Activated CD4-positive, alpha-beta T cell treated with anti-CD3 and anti-CD28 coated beads, Interleukin-2, amount 10 ng/mL, durations not matched to agents 7 days and 5 days (primary cell): ENCODE measurements at regions not wholly inside any gene's neighbourhood (a gene's known extent, or its start where the extent isn't known, plus 50 kb on each side); places are given as distances from the start of the nearest gene placed in this dataset.
"Not testable (repeated sequence)": the region's sequence is repeated elsewhere in the genome, so short reads cannot be mapped to it uniquely, and the experiment has no call there.

Experiments
- CTCF ChIA-PET: fragments of 350-600 bp; sonication (Branson Sonifier 250); formaldehyde crosslinking; loops from one replicate; lab custom pipeline; 2021; ENCODE audit warnings: antibody characterized with exemption; lab: Charles Lee
- POLR2A ChIA-PET: fragments of 350-600 bp; sonication (Branson Sonifier 250); formaldehyde crosslinking; loops from one replicate; lab custom pipeline; 2021; ENCODE audit warnings: antibody characterized with exemption; lab: Charles Lee
- DNase-seq: peaks from one replicate; pipeline ENCODE4 v3.0.0-alpha.2; 2020
- H3K27ac Mint-ChIP-seq: one replicate; pipeline ENCODE4 v1.8.0; 2021; ENCODE audit warnings: mild to moderate bottlenecking, moderate library complexity, mixed read lengths
- H3K27me3 Mint-ChIP-seq: one replicate; pipeline ENCODE4 v1.8.0; 2021; ENCODE audit warnings: mixed read lengths
- H3K36me3 Mint-ChIP-seq: one replicate; pipeline ENCODE4 v1.8.0; 2021; ENCODE audit warnings: low read depth, mixed read lengths
- H3K4me1 Mint-ChIP-seq: one replicate; pipeline ENCODE4 v1.8.0; 2021; ENCODE audit warnings: mixed read lengths
- H3K4me3 Mint-ChIP-seq: one replicate; pipeline ENCODE4 v1.8.0; 2021; ENCODE audit warnings: mild to moderate bottlenecking, moderate library complexity, mixed read lengths
- H3K9me3 Mint-ChIP-seq: one replicate; pipeline ENCODE4 v1.8.0; 2021; ENCODE audit warnings: mixed read lengths

GRCh38 chr16:86949116-86949515 is 368.1 kb downstream of the C16orf95 start:
- H3K27ac Mint-ChIP-seq: no peak overlapping the region
- no peaks in the 10 kb centered on the region for H3K9me3 Mint-ChIP-seq
- ChIA-PET POLR2A (no interaction called here), CTCF (no interaction called here)
- H3K4me1 Mint-ChIP-seq: no peaks in the 10 kb centered on the region
- no peak for DNase-seq
- H3K4me3 Mint-ChIP-seq: no peak overlapping the region
- no peaks in the 10 kb centered on the region for H3K27me3 Mint-ChIP-seq
- no peaks in the 10 kb centered on the region for H3K36me3 Mint-ChIP-seq

GRCh38 chr16:86949630-86950029 is 367.6 kb downstream of the C16orf95 start:
- Mint-ChIP-seq H3K4me3 (no peak overlapping the region), H3K36me3 (no peaks in the 10 kb centered on the region), H3K4me1 (no peaks in the 10 kb centered on the region), H3K27me3 (no peaks in the 10 kb centered on the region), H3K9me3 (no peaks in the 10 kb centered on the region), H3K27ac (no peak overlapping the region)
- ChIA-PET POLR2A (no interaction called here), CTCF (no interaction called here)
- no peak for DNase-seq

GRCh38 chr16:86951041-86951822 is 366.0 kb downstream of the C16orf95 start:
- CTCF ChIA-PET: no interaction called here

GRCh38 chr16:86951831-86952598 is 365.2 kb downstream of the C16orf95 start:
- no peak for DNase-seq
- POLR2A ChIA-PET: no interaction called here
- CTCF ChIA-PET: no interaction called here
- no peaks in the 10 kb centered on the region for H3K36me3 Mint-ChIP-seq
- no peaks in the 10 kb centered on the region for H3K27me3 Mint-ChIP-seq
- H3K4me3 Mint-ChIP-seq: no peak overlapping the region
- H3K4me1 Mint-ChIP-seq: peaks cover 6% of the 10 kb centered on the region
- H3K27ac Mint-ChIP-seq: no peak overlapping the region
- H3K9me3 Mint-ChIP-seq: no peaks in the 10 kb centered on the region

More at GRCh38 chr16:86951041-86951822, 366.0 kb downstream of the C16orf95 start:
- Mint-ChIP-seq H3K27me3 (no peaks in the 10 kb centered on the region), H3K36me3 (no peaks in the 10 kb centered on the region), H3K4me1 (peaks cover 2% of the 10 kb centered on the region), H3K9me3 (no peaks in the 10 kb centered on the region), H3K4me3 (no peak overlapping the region), H3K27ac (no peak overlapping the region)
- POLR2A ChIA-PET: no interaction called here
- DNase-seq: no peak

GRCh38 chr16:86952769-86953168 is 364.4 kb downstream of the C16orf95 start:
- Mint-ChIP-seq H3K4me1 (peaks cover 6% of the 10 kb centered on the region), H3K9me3 (no peaks in the 10 kb centered on the region), H3K4me3 (no peak overlapping the region), H3K36me3 (no peaks in the 10 kb centered on the region), H3K27ac (no peak overlapping the region), H3K27me3 (no peaks in the 10 kb centered on the region)
- POLR2A ChIA-PET: no interaction called here
- CTCF ChIA-PET: interaction anchor here (0.5 kb wide), 1 partner anchor 624 kb away, joined by 3 read pairs; no protein-coding TSS in a partner anchor
- no peak for DNase-seq

- Mint-ChIP-seq H3K27me3 (no peaks in the 10 kb centered on the region), H3K4me1 (peaks cover 6% of the 10 kb centered on the region), H3K9me3 (no peaks in the 10 kb centered on the region), H3K36me3 (no peaks in the 10 kb centered on the region), H3K4me3 (no peak overlapping the region), H3K27ac (no peak overlapping the region)
- no peak for DNase-seq
- ChIA-PET CTCF (interaction anchor here (0.5 kb wide), 1 partner anchor 623 kb away, joined by 3 read pairs; no protein-coding TSS in a partner anchor), POLR2A (no interaction called here)
Measured at GRCh38 chr16:86953631-86954391, 363.4 kb downstream of the C16orf95 start.

- DNase-seq: no peak
- H3K27ac Mint-ChIP-seq: no peak overlapping the region
- H3K4me1 Mint-ChIP-seq: peaks cover 6% of the 10 kb centered on the region
Measured at GRCh38 chr16:86955136-86955855, 361.9 kb downstream of the C16orf95 start.

GRCh38 chr16:86956437-86956836 is 360.8 kb downstream of the C16orf95 start:
- no peaks in the 10 kb centered on the region for H3K36me3 Mint-ChIP-seq
- H3K27me3 Mint-ChIP-seq: peaks cover 3% of the 10 kb centered on the region
- H3K9me3 Mint-ChIP-seq: no peaks in the 10 kb centered on the region
- POLR2A ChIA-PET: no interaction called here
- H3K4me1 Mint-ChIP-seq: peaks cover 6% of the 10 kb centered on the region
- H3K27ac Mint-ChIP-seq: no peak overlapping the region
- no peak for DNase-seq
- no peak overlapping the region for H3K4me3 Mint-ChIP-seq
- CTCF ChIA-PET: no interaction called here

More at GRCh38 chr16:86955136-86955855, 361.9 kb downstream of the C16orf95 start:
- CTCF ChIA-PET: no interaction called here
- H3K36me3 Mint-ChIP-seq: no peaks in the 10 kb centered on the region
- H3K4me3 Mint-ChIP-seq: no peak overlapping the region
- POLR2A ChIA-PET: no interaction called here
- no peaks in the 10 kb centered on the region for H3K9me3 Mint-ChIP-seq
- peaks cover 3% of the 10 kb centered on the region for H3K27me3 Mint-ChIP-seq

- H3K27ac Mint-ChIP-seq, H3K36me3 Mint-ChIP-seq, H3K4me3 Mint-ChIP-seq, POLR2A ChIA-PET, H3K4me1 Mint-ChIP-seq, CTCF ChIA-PET, DNase-seq, H3K27me3 Mint-ChIP-seq, H3K9me3 Mint-ChIP-seq: not testable (repeated sequence)
Measured at GRCh38 chr16:86957662-86958198, 359.5 kb downstream of the C16orf95 start.

GRCh38 chr16:86958423-86958822 is 358.8 kb downstream of the C16orf95 start:
- POLR2A ChIA-PET: no interaction called here
- H3K9me3 Mint-ChIP-seq: no peaks in the 10 kb centered on the region

GRCh38 chr16:86959091-86959651 is 358.0 kb downstream of the C16orf95 start:
- ChIA-PET CTCF (no interaction called here), POLR2A (no interaction called here)
- no peak for DNase-seq
- H3K27me3 Mint-ChIP-seq: peaks cover 3% of the 10 kb centered on the region
- no peaks in the 10 kb centered on the region for H3K9me3 Mint-ChIP-seq
- H3K4me1 Mint-ChIP-seq: peaks cover 6% of the 10 kb centered on the region
- H3K36me3 Mint-ChIP-seq: no peaks in the 10 kb centered on the region
- no peak overlapping the region for H3K27ac Mint-ChIP-seq
- no peak overlapping the region for H3K4me3 Mint-ChIP-seq

More at GRCh38 chr16:86958423-86958822, 358.8 kb downstream of the C16orf95 start:
- H3K27me3 Mint-ChIP-seq: peaks cover 3% of the 10 kb centered on the region
- no peak overlapping the region for H3K27ac Mint-ChIP-seq
- H3K36me3 Mint-ChIP-seq: no peaks in the 10 kb centered on the region
- CTCF ChIA-PET: no interaction called here
- no peak for DNase-seq
- no peak overlapping the region for H3K4me3 Mint-ChIP-seq
- H3K4me1 Mint-ChIP-seq: peaks cover 6% of the 10 kb centered on the region

- peaks cover 3% of the 10 kb centered on the region for H3K27me3 Mint-ChIP-seq
- H3K4me3 Mint-ChIP-seq: no peak overlapping the region
- CTCF ChIA-PET: no interaction called here
- no peaks in the 10 kb centered on the region for H3K36me3 Mint-ChIP-seq
- no peak for DNase-seq
- no peak overlapping the region for H3K27ac Mint-ChIP-seq
- H3K9me3 Mint-ChIP-seq: no peaks in the 10 kb centered on the region
- peaks cover 6% of the 10 kb centered on the region for H3K4me1 Mint-ChIP-seq
- POLR2A ChIA-PET: no interaction called here
Measured at GRCh38 chr16:86959729-86960128, 357.5 kb downstream of the C16orf95 start.
